GM12864 (cell line): ENCODE measurements at regions not wholly inside any gene's neighbourhood (a gene's known extent, or its start where the extent isn't known, plus 50 kb on each side); places are given as distances from the start of the nearest gene placed in this dataset.

Experiments
- DNase-seq: peaks from one replicate; pipeline ENCODE4 v3.0.0-alpha.2; 2011; ENCODE audit warnings: low read depth
- H3K4me3 ChIP-seq: 2 replicates; pipeline ENCODE4 v1.5.1; 2011; ENCODE audit warnings: mild to moderate bottlenecking, low read depth, low read length, control low read depth
- CTCF ChIP-seq: IDR thresholded peaks from 2 replicates; pipeline ENCODE4 v1.5.1; 2011; ENCODE audit warnings: low read depth, mild to moderate bottlenecking, moderate library complexity, low read length, control low read depth, inconsistent platforms; ENCODE audit errors: missing control alignments

- H3K4me3 ChIP-seq = no peak overlapping the region
- TF ChIP-seq CTCF = no peak
- no peak for DNase-seq
Observed at GRCh38 chr16:76824221-76824620, 366.8 kb upstream of the MON1B start.

- H3K4me3 ChIP-seq = no peak overlapping the region
- DNase-seq = no peak
- no peak for TF ChIP-seq CTCF
Observed at GRCh38 chr16:76824791-76825190, 366.2 kb upstream of the MON1B start.

- no peak for TF ChIP-seq CTCF
- DNase-seq = no peak
- H3K4me3 ChIP-seq = no peak overlapping the region
Observed at GRCh38 chr16:76835339-76835738, 355.7 kb upstream of the MON1B start.

- TF ChIP-seq CTCF = no peak
- DNase-seq = no peak
- H3K4me3 ChIP-seq = no peak overlapping the region
Observed at GRCh38 chr16:76835779-76836300, 355.1 kb upstream of the MON1B start.

- no peak overlapping the region for H3K4me3 ChIP-seq
- no peak for TF ChIP-seq CTCF
- no peak for DNase-seq
Observed at GRCh38 chr16:76837872-76838271, 353.1 kb upstream of the MON1B start.

- DNase-seq = no peak
- no peak for TF ChIP-seq CTCF
- H3K4me3 ChIP-seq = no peak overlapping the region
Observed at GRCh38 chr16:76854234-76854633, 336.8 kb upstream of the MON1B start.

- no peak for TF ChIP-seq CTCF
- H3K4me3 ChIP-seq = no peak overlapping the region
- DNase-seq = no peak
Observed at GRCh38 chr16:76856112-76856511, 334.9 kb upstream of the MON1B start.
